Ovary (tissue), 3 donors: ENCODE measurements at regions not wholly inside any gene's neighbourhood (a gene's known extent, or its start where the extent isn't known, plus 50 kb on each side); places are given as distances from the start of the nearest gene placed in this dataset.

Experiments
- CTCF ChIP-seq, 3 donors: fragments of 450-650 bp in 2 of 3; fragments of 200-600 bp in 1 of 3; IDR thresholded peaks; one replicate each; pipeline versions ENCODE4 v1.5.1 to v1.8.0; 2016 to 2022; ENCODE audit warnings: antibody characterized with exemption in 3 of 3, mild to moderate bottlenecking in 1 of 3
- EP300 ChIP-seq: sonication (generic); formaldehyde crosslinking; IDR thresholded peaks from one replicate; pipeline ENCODE4 v1.6.1; 2017; ENCODE audit warnings: antibody characterized with exemption
- donor health status: DM: no; HTN: no; CAD: no.

- TF ChIP-seq CTCF (IDR thresholded peaks at IDR 0.05) (no peak), EP300 (no peak)
These were observed 181.7 kb downstream of the PTEN start for GRCh38 chr10:88045096-88045495.
